Adrenal gland (tissue), 9 donors: ENCODE measurements at regions not wholly inside any gene's neighbourhood (a gene's known extent, or its start where the extent isn't known, plus 50 kb on each side); places are given as distances from the start of the nearest gene placed in this dataset.
"Not testable (repeated sequence)": the region's sequence is repeated elsewhere in the genome, so short reads cannot be mapped to it uniquely, and the experiment has no call there.

ENCODE experiments used
- DNase-seq, 7 donors: peaks; one replicate each; pipeline ENCODE4 v3.0.0-alpha.2; 2019 to 2020
- H3K27ac ChIP-seq, 5 donors: fragments of 200-600 bp; sonication (generic) in 4 of 5; 1 replicate in 3 of 5; 2 replicates in 2 of 5; pipeline versions ENCODE4 v1.5.1 to v1.8.0; 2016 to 2020; ENCODE audit warnings: mild to moderate bottlenecking in 1 of 5
- H3K27me3 ChIP-seq: fragments of 200-600 bp; 2 replicates; pipeline ENCODE4 v1.8.0; 2021
- H3K36me3 ChIP-seq, 2 donors: fragments of 200-600 bp; replicated peaks in 1 of 2; 1 replicate in 1 of 2; 2 replicates in 1 of 2; pipeline versions ENCODE4 v1.5.1 to v1.8.0; 2018 to 2022
- H3K4me1 ChIP-seq, 2 donors: fragments of 200-600 bp; replicated peaks in 1 of 2; 1 replicate in 1 of 2; 2 replicates in 1 of 2; pipeline versions ENCODE4 v1.5.1 to v1.8.0; 2018 to 2021
- H3K4me3 ChIP-seq, 4 donors: fragments of 200-600 bp; sonication (generic) in 3 of 4; one replicate each; pipeline ENCODE4 v1.5.1; 2016 to 2018
- H3K9me3 ChIP-seq, 3 donors: fragments of 200-600 bp; sonication (generic) in 1 of 3; replicated peaks in 1 of 3; 1 replicate in 2 of 3; 2 replicates in 1 of 3; pipeline versions ENCODE4 v1.5.1 to v1.8.0; 2016 to 2021
- CTCF ChIP-seq, 6 experiments: fragments of 450-650 bp in 4 of 6; fragments of 200-600 bp in 2 of 6; sonication (generic) in 1 of 6; IDR thresholded peaks; 1 replicate in 5 of 6; 2 replicates in 1 of 6; pipeline versions ENCODE4 v1.5.1 to v1.8.0; 2016 to 2021; ENCODE audit warnings: antibody characterized with exemption in 6 of 6, mild to moderate bottlenecking in 2 of 6, moderate library complexity in 1 of 6
- POLR2A ChIP-seq, 2 donors: fragments of 450-650 bp; IDR thresholded peaks; one replicate each; pipeline ENCODE4 v1.6.1; 2017; ENCODE audit warnings: antibody characterized with exemption in 2 of 2, mild to moderate bottlenecking in 2 of 2, moderate library complexity in 1 of 2
- WGBS, 4 donors: extraction: QIAGEN DNeasy Blood & Tissue Kit in 2 of 4; methylation state at CpG; one replicate each; pipeline versions ENCODE4 v1.1.5 to v1.1.7; 2013 to 2017; 5-methylcytosine and 5-hydroxymethylcytosine counted together
- intact Hi-C, 2 donors: fragments of 100-400 bp; cut with DNase I; formaldehyde crosslinking; loops; one replicate each; pipeline versions ENCODE4 v1.14.1 to v1.15.0; 2022 to 2023
- donor health status: healthy with polysubstance abuse.
- donor health status: Bipolar disorder and iron deficiency.
- donor health status: DM: yes; HTN: yes; CAD: no.
- donor health status: DM: no; HTN: no; CAD: no.
- donor health status: DM: no; HTN: no; CAD: no.

DNA sequence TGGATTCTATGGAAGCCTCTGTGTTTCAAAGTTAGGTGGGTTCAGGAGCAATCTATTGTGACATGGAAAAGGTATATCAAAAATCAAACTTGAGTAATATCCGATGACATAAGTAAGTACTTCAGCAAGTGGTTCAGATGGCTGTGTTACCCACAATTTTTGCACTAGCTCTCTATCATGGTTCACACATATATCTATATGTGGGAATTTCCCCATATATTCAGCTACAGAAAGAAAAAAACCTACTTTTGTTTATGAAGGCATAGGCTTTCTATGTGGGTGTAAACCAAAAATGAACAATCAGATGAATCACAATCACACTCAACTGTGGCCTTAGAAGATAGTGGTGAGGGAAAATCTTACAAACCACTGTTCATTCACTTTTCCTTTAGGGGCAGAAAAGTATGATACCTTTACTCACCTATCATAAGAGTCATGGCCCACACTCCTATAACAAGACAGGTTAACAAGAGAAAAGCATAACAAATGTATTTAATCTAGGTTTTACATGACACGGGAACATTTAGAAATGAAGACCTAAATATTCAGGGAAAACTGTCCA is 449.6 kb upstream of the HTR1E start:
- Histone ChIP-seq H3K4me1 (no peaks in the 10 kb centered on the region), H3K9me3 (no peaks in the 10 kb centered on the region), H3K27ac (no peak overlapping the region), H3K27me3 (no peaks in the 10 kb centered on the region), H3K4me3 (no peak overlapping the region), H3K36me3 (no peaks in the 10 kb centered on the region)
- no peak for TF ChIP-seq CTCF (IDR thresholded peaks at IDR 0.05)
- intact Hi-C loops, result no loop called here
- 72 to 85% (median 82%) methylated on average over 2 of the region's 2 CpGs for WGBS, 4 donors
- DNase-seq, result no peak

GRCh38 chr6:86478316-86478715 is 459.0 kb upstream of the HTR1E start:
- WGBS, 4 donors, result 74 to 81% (median 78%) methylated on average over 8 to 10 of the region's 10 CpGs
- H3K4me1 ChIP-seq, H3K4me3 ChIP-seq, H3K9me3 ChIP-seq, H3K27me3 ChIP-seq, intact Hi-C loops, DNase-seq, H3K27ac ChIP-seq, H3K36me3 ChIP-seq: not testable (repeated sequence)

GRCh38 chr6:86477500-86478148 is 459.7 kb upstream of the HTR1E start:
- Histone ChIP-seq H3K27ac (no peak overlapping the region), H3K9me3 (no peaks in the 10 kb centered on the region), H3K36me3 (no peaks in the 10 kb centered on the region), H3K4me1 (no peaks in the 10 kb centered on the region), H3K4me3 (no peak overlapping the region), H3K27me3 (no peaks in the 10 kb centered on the region)
- DNase-seq, result no peak
- intact Hi-C loops, result no loop called here
- 48 to 58% (median 52%) methylated on average over 9 of the region's 9 CpGs for WGBS, 4 donors
- TF ChIP-seq CTCF (IDR thresholded peaks at IDR 0.05) (no peak), POLR2A (IDR thresholded peaks at IDR 0.05) (no peak)

DNA sequence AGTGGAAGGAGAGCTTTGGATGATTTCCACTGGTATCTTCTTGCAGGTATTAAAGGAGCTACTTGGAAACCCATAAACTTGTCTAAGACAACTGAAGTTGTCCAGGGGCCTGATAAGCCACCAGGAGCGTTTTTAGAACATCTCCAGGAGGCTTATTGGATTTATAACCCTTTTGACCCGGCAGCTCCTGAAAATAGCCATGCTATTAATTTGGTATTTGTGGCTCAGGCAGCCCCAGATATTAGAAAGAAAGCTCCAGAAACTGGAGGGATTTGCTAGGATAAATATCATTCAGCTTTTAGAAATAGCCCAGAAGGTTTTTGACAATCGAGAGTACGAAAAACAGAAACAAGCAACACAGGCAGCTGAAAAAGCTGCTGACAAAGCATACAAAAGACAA is 461.0 kb upstream of the HTR1E start:
- Histone ChIP-seq H3K4me3 (no peak overlapping the region), H3K9me3 (no peaks in the 10 kb centered on the region), H3K27ac (no peak overlapping the region), H3K4me1 (no peaks in the 10 kb centered on the region), H3K36me3 (no peaks in the 10 kb centered on the region), H3K27me3 (no peaks in the 10 kb centered on the region)
- no peak for DNase-seq
- no peak for TF ChIP-seq POLR2A (IDR thresholded peaks at IDR 0.05)
- WGBS, 4 donors, result 59 to 73% (median 65%) methylated on average over 4 of the region's 4 CpGs
- intact Hi-C loops, result no loop called here

DNA sequence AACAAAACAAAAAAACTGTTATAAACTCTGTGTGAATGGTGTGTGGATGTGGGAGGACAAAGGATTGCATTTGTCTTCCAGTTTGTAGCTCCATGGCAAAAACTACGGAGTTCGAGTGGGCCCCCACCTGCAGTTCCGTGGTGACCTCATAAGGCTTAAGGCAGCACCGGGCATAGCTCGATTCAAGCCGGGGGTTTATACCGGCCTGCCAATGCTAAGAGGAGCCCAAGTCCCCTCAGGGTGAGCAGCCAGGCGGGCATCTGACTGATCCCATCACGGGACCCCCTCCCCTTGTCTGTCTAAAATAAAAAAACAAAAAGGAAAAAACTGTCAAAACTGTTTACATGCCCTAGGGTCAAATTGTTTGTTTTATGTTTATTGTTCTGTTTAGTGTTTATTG is 463.2 kb upstream of the HTR1E start:
- WGBS, 4 donors, result 83 to 90% (median 89%) methylated on average over 9 of the region's 9 CpGs
- Histone ChIP-seq H3K27ac (no peak overlapping the region), H3K36me3 (no peaks in the 10 kb centered on the region), H3K9me3 (no peaks in the 10 kb centered on the region), H3K4me1 (no peaks in the 10 kb centered on the region), H3K27me3 (no peaks in the 10 kb centered on the region), H3K4me3 (no peak overlapping the region)
- TF ChIP-seq CTCF (IDR thresholded peaks at IDR 0.05) (no peak), POLR2A (IDR thresholded peaks at IDR 0.05) (no peak)
- intact Hi-C loops, result no loop called here
- DNase-seq, result no peak
